ENCODE measurements at regions not wholly inside any gene's neighbourhood (a gene's known extent, or its start where the extent isn't known, plus 50 kb on each side); places are given as distances from the start of the nearest gene placed in this dataset.

GRCh38 chr10:25661632-25662031, 272.4 kb upstream of the MYO3A start:
- in situ Hi-C loops (cut with MboI; ENCODE audit: low pct_unique_long_range_greater_than_20kb, low sequenced_read_pairs) = no loop called here
- DNase-seq = no peak

GRCh38 chr10:25666276-25666675, 267.8 kb upstream of the MYO3A start:
- DNase-seq = no peak
- in situ Hi-C loops (cut with MboI; ENCODE audit: low pct_unique_long_range_greater_than_20kb, low sequenced_read_pairs) = no loop called here

GRCh38 chr10:25675204-25675603, 258.8 kb upstream of the MYO3A start:
- in situ Hi-C loops (cut with MboI; ENCODE audit: low pct_unique_long_range_greater_than_20kb, low sequenced_read_pairs) = no loop called here
- no peak for DNase-seq

GRCh38 chr10:25675615-25676014, 258.4 kb upstream of the MYO3A start:
- no peak for DNase-seq
- in situ Hi-C loops (cut with MboI; ENCODE audit: low pct_unique_long_range_greater_than_20kb, low sequenced_read_pairs) = no loop called here

- no peak for DNase-seq
- in situ Hi-C loops (cut with MboI; ENCODE audit: low pct_unique_long_range_greater_than_20kb, low sequenced_read_pairs) = no loop called here
These were observed 255.8 kb upstream of the MYO3A start for GRCh38 chr10:25678220-25678619.

- no peak for DNase-seq
- in situ Hi-C loops (cut with MboI; ENCODE audit: low pct_unique_long_range_greater_than_20kb, low sequenced_read_pairs) = no loop called here
These were observed 255.4 kb upstream of the MYO3A start for GRCh38 chr10:25678666-25679065.

GRCh38 chr10:25682203-25682851, 251.7 kb upstream of the MYO3A start:
- no peak for DNase-seq
- in situ Hi-C loops (cut with MboI; ENCODE audit: low pct_unique_long_range_greater_than_20kb, low sequenced_read_pairs) = no loop called here

GRCh38 chr10:25683344-25683743, 250.7 kb upstream of the MYO3A start:
- in situ Hi-C loops (cut with MboI; ENCODE audit: low pct_unique_long_range_greater_than_20kb, low sequenced_read_pairs) = no loop called here

GRCh38 chr10:25687521-25687920, 246.5 kb upstream of the MYO3A start:
- in situ Hi-C loops (cut with MboI; ENCODE audit: low pct_unique_long_range_greater_than_20kb, low sequenced_read_pairs) = no loop called here
- no peak for DNase-seq

More at GRCh38 chr10:25683344-25683743, 250.7 kb upstream of the MYO3A start:
- DNase-seq = no peak

GRCh38 chr10:25689346-25690100, 244.5 kb upstream of the MYO3A start:
- no peak for DNase-seq

GRCh38 chr10:25692761-25693160, 241.3 kb upstream of the MYO3A start:
- in situ Hi-C loops (cut with MboI; ENCODE audit: low pct_unique_long_range_greater_than_20kb, low sequenced_read_pairs) = no loop called here
- no peak for DNase-seq

More at GRCh38 chr10:25689346-25690100, 244.5 kb upstream of the MYO3A start:
- in situ Hi-C loops (cut with MboI; ENCODE audit: low pct_unique_long_range_greater_than_20kb, low sequenced_read_pairs) = no loop called here

GRCh38 chr10:25694206-25694933, 239.7 kb upstream of the MYO3A start:
- DNase-seq = no peak
- in situ Hi-C loops (cut with MboI; ENCODE audit: low pct_unique_long_range_greater_than_20kb, low sequenced_read_pairs) = no loop called here

- no peak for DNase-seq
- in situ Hi-C loops (cut with MboI; ENCODE audit: low pct_unique_long_range_greater_than_20kb, low sequenced_read_pairs) = no loop called here
These were observed 239.1 kb upstream of the MYO3A start for GRCh38 chr10:25694971-25695370.

GRCh38 chr10:25695586-25695985, 238.4 kb upstream of the MYO3A start:
- DNase-seq = no peak
- in situ Hi-C loops (cut with MboI; ENCODE audit: low pct_unique_long_range_greater_than_20kb, low sequenced_read_pairs) = no loop called here

GRCh38 chr10:25696013-25696708, 237.9 kb upstream of the MYO3A start:
- in situ Hi-C loops (cut with MboI; ENCODE audit: low pct_unique_long_range_greater_than_20kb, low sequenced_read_pairs) = no loop called here
- DNase-seq = no peak

- in situ Hi-C loops (cut with MboI; ENCODE audit: low pct_unique_long_range_greater_than_20kb, low sequenced_read_pairs) = no loop called here
- DNase-seq = no peak
These were observed 236.6 kb upstream of the MYO3A start for GRCh38 chr10:25697412-25697811.

- in situ Hi-C loops (cut with MboI; ENCODE audit: low pct_unique_long_range_greater_than_20kb, low sequenced_read_pairs) = no loop called here
- DNase-seq = no peak
These were observed 235.4 kb upstream of the MYO3A start for GRCh38 chr10:25698638-25699037.

GRCh38 chr10:25699631-25700030, 234.4 kb upstream of the MYO3A start:
- no peak for DNase-seq
- in situ Hi-C loops (cut with MboI; ENCODE audit: low pct_unique_long_range_greater_than_20kb, low sequenced_read_pairs) = no loop called here

GRCh38 chr10:25701652-25702051, 232.4 kb upstream of the MYO3A start:
- in situ Hi-C loops (cut with MboI; ENCODE audit: low pct_unique_long_range_greater_than_20kb, low sequenced_read_pairs) = no loop called here
- DNase-seq = no peak

- in situ Hi-C loops (cut with MboI; ENCODE audit: low pct_unique_long_range_greater_than_20kb, low sequenced_read_pairs) = no loop called here
- DNase-seq = no peak
These were observed 229.4 kb upstream of the MYO3A start for GRCh38 chr10:25704622-25705021.
